ENCODE measurements at regions not wholly inside any gene's neighbourhood (a gene's known extent, or its start where the extent isn't known, plus 50 kb on each side); places are given as distances from the start of the nearest gene placed in this dataset.

- H3K56ac ChIP-seq (ENCODE audit: low read length) = no peak overlapping the region
These were observed 67.4 kb upstream of the CLDN5 start for GRCh38 chr22:19591568-19591967.

GRCh38 chr22:19592464-19592863 lies 68.3 kb upstream of the CLDN5 start:
- Histone ChIP-seq H2BK120ac (ENCODE audit: low read depth, low read length) (no peak overlapping the region), H3K4ac (ENCODE audit: low read depth, low read length) (no peak overlapping the region), H3K4me2 (ENCODE audit: low read length) (no peak overlapping the region), H3K27ac (ENCODE audit: low read depth, low read length) (no peak overlapping the region), H2AK5ac (ENCODE audit: low read length) (no peak overlapping the region), H2BK15ac (replicated peaks; ENCODE audit: low read depth) (no peak overlapping the region), H2BK5ac (ENCODE audit: low read length) (no peak overlapping the region), H4K8ac (ENCODE audit: low read depth, low read length) (no peak overlapping the region), H3K18ac (ENCODE audit: low read length) (no peak overlapping the region), H3K79me2 (ENCODE audit: control insufficient read depth, insufficient read depth, low read length) (no peaks in the 10 kb centered on the region), H3K56ac (ENCODE audit: low read length) (no peak overlapping the region), H3K79me1 (ENCODE audit: low read length) (no peaks in the 10 kb centered on the region), H3K9ac (ENCODE audit: low read length) (no peak overlapping the region), H3K4me3 (ENCODE audit: low read length) (no peak overlapping the region), H3K23ac (ENCODE audit: low read length) (no peak overlapping the region), H3K27me3 (ENCODE audit: insufficient read depth, low read length, poor library complexity) (no peaks in the 10 kb centered on the region), H4K5ac (ENCODE audit: low read length) (no peak overlapping the region), H3K4me1 (ENCODE audit: control insufficient read depth, low read depth, low read length) (no peaks in the 10 kb centered on the region), H3K36me3 (ENCODE audit: control insufficient read depth, insufficient read depth, low read length) (no peaks in the 10 kb centered on the region)
- no CpG with 5 or more reads among the region's 4 CpGs for WGBS (ENCODE audit: extremely low coverage, insufficient coverage, low lambda C conversion rate)
- no peak for DNase-seq

More at GRCh38 chr22:19591568-19591967, 67.4 kb upstream of the CLDN5 start:
- Histone ChIP-seq H3K27ac (ENCODE audit: low read depth, low read length) (no peak overlapping the region), H2BK5ac (ENCODE audit: low read length) (no peak overlapping the region), H2BK15ac (replicated peaks; ENCODE audit: low read depth) (no peak overlapping the region), H3K4me3 (ENCODE audit: low read length) (no peak overlapping the region), H3K4ac (ENCODE audit: low read depth, low read length) (no peak overlapping the region), H3K9ac (ENCODE audit: low read length) (no peak overlapping the region), H2BK120ac (ENCODE audit: low read depth, low read length) (no peak overlapping the region), H4K8ac (ENCODE audit: low read depth, low read length) (no peak overlapping the region), H3K36me3 (ENCODE audit: control insufficient read depth, insufficient read depth, low read length) (no peaks in the 10 kb centered on the region), H3K4me1 (ENCODE audit: control insufficient read depth, low read depth, low read length) (no peaks in the 10 kb centered on the region), H3K18ac (ENCODE audit: low read length) (no peak overlapping the region), H3K79me2 (ENCODE audit: control insufficient read depth, insufficient read depth, low read length) (no peaks in the 10 kb centered on the region), H2AK5ac (ENCODE audit: low read length) (no peak overlapping the region), H3K23ac (ENCODE audit: low read length) (no peak overlapping the region), H3K4me2 (ENCODE audit: low read length) (no peak overlapping the region), H4K5ac (ENCODE audit: low read length) (no peak overlapping the region), H3K27me3 (ENCODE audit: insufficient read depth, low read length, poor library complexity) (no peaks in the 10 kb centered on the region), H3K79me1 (ENCODE audit: low read length) (no peaks in the 10 kb centered on the region)
- WGBS (ENCODE audit: extremely low coverage, insufficient coverage, low lambda C conversion rate) = no CpG with 5 or more reads among the region's 2 CpGs
- no peak for DNase-seq

GRCh38 chr22:19593991-19594569 lies 69.9 kb upstream of the CLDN5 start:
- Histone ChIP-seq H3K27me3 (ENCODE audit: insufficient read depth, low read length, poor library complexity) (no peaks in the 10 kb centered on the region), H3K4ac (ENCODE audit: low read depth, low read length) (no peak overlapping the region), H2BK5ac (ENCODE audit: low read length) (no peak overlapping the region), H3K9ac (ENCODE audit: low read length) (no peak overlapping the region), H3K79me2 (ENCODE audit: control insufficient read depth, insufficient read depth, low read length) (no peaks in the 10 kb centered on the region), H3K4me1 (ENCODE audit: control insufficient read depth, low read depth, low read length) (no peaks in the 10 kb centered on the region), H3K56ac (ENCODE audit: low read length) (no peak overlapping the region), H3K79me1 (ENCODE audit: low read length) (no peaks in the 10 kb centered on the region), H2BK120ac (ENCODE audit: low read depth, low read length) (no peak overlapping the region), H3K23ac (ENCODE audit: low read length) (no peak overlapping the region), H3K36me3 (ENCODE audit: control insufficient read depth, insufficient read depth, low read length) (no peaks in the 10 kb centered on the region), H4K8ac (ENCODE audit: low read depth, low read length) (no peak overlapping the region), H2AK5ac (ENCODE audit: low read length) (no peak overlapping the region), H2BK15ac (replicated peaks; ENCODE audit: low read depth) (no peak overlapping the region), H3K18ac (ENCODE audit: low read length) (no peak overlapping the region), H4K5ac (ENCODE audit: low read length) (no peak overlapping the region), H3K4me3 (ENCODE audit: low read length) (no peak overlapping the region), H3K27ac (ENCODE audit: low read depth, low read length) (no peak overlapping the region), H3K4me2 (ENCODE audit: low read length) (no peak overlapping the region)
- no peak for DNase-seq
- WGBS (ENCODE audit: extremely low coverage, insufficient coverage, low lambda C conversion rate) = no CpG with 5 or more reads among the region's 7 CpGs

DNA sequence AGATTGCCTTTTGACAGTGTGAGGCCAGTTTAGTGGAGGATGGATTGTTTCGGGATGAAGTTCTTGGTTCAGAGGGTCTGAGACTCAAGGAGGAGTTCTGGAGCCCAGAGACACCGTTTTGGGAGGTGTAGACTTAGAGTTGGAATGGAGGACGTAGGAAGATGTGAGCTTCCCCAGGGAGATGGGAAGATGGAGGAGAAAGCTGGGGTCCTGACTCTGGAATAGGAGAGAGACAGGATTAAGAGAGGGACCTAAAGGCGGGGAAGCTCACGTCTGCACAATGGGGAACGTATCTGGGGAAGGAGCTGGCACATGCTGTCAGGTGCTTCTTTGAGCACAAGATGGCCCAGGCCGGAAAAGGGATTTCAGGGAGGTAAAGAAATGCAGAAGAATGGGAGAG lies 71.3 kb upstream of the CLDN5 start:
- Histone ChIP-seq H2AK5ac (ENCODE audit: low read length) (no peak overlapping the region), H3K23ac (ENCODE audit: low read length) (no peak overlapping the region), H4K8ac (ENCODE audit: low read depth, low read length) (no peak overlapping the region), H3K4me1 (ENCODE audit: control insufficient read depth, low read depth, low read length) (no peaks in the 10 kb centered on the region), H3K27ac (ENCODE audit: low read depth, low read length) (no peak overlapping the region), H3K79me2 (ENCODE audit: control insufficient read depth, insufficient read depth, low read length) (no peaks in the 10 kb centered on the region), H2BK5ac (ENCODE audit: low read length) (no peak overlapping the region), H2BK120ac (ENCODE audit: low read depth, low read length) (no peak overlapping the region), H4K5ac (ENCODE audit: low read length) (no peak overlapping the region), H3K18ac (ENCODE audit: low read length) (no peak overlapping the region), H3K4me2 (ENCODE audit: low read length) (no peak overlapping the region), H3K4ac (ENCODE audit: low read depth, low read length) (no peak overlapping the region), H3K79me1 (ENCODE audit: low read length) (no peaks in the 10 kb centered on the region), H3K36me3 (ENCODE audit: control insufficient read depth, insufficient read depth, low read length) (no peaks in the 10 kb centered on the region), H3K27me3 (ENCODE audit: insufficient read depth, low read length, poor library complexity) (no peaks in the 10 kb centered on the region), H2BK15ac (replicated peaks; ENCODE audit: low read depth) (no peak overlapping the region), H3K4me3 (ENCODE audit: low read length) (no peak overlapping the region), H3K9ac (ENCODE audit: low read length) (no peak overlapping the region), H3K56ac (ENCODE audit: low read length) (no peak overlapping the region)
- whole genome bisulfite sequencing (ENCODE audit: extremely low coverage, insufficient coverage, low lambda C conversion rate) = no CpG with 5 or more reads among the region's 7 CpGs
- DNase-seq = no peak

GRCh38 chr22:19596680-19597398 lies 72.6 kb upstream of the CLDN5 start:
- H3K4me1 ChIP-seq (ENCODE audit: control insufficient read depth, low read depth, low read length) = no peaks in the 10 kb centered on the region
- H4K8ac ChIP-seq (ENCODE audit: low read depth, low read length) = no peak overlapping the region
- no peak overlapping the region for H3K4me2 ChIP-seq (ENCODE audit: low read length)
- H3K18ac ChIP-seq (ENCODE audit: low read length) = no peak overlapping the region
- H2BK15ac ChIP-seq (replicated peaks; ENCODE audit: low read depth) = no peak overlapping the region
- H3K4me3 ChIP-seq (ENCODE audit: low read length) = no peak overlapping the region
- no peak overlapping the region for H3K4ac ChIP-seq (ENCODE audit: low read depth, low read length)
- no peak overlapping the region for H2BK120ac ChIP-seq (ENCODE audit: low read depth, low read length)
- H4K5ac ChIP-seq (ENCODE audit: low read length) = no peak overlapping the region
- H2AK5ac ChIP-seq (ENCODE audit: low read length) = no peak overlapping the region
- H3K79me1 ChIP-seq (ENCODE audit: low read length) = no peaks in the 10 kb centered on the region
- no peaks in the 10 kb centered on the region for H3K79me2 ChIP-seq (ENCODE audit: control insufficient read depth, insufficient read depth, low read length)
- H3K23ac ChIP-seq (ENCODE audit: low read length) = no peak overlapping the region
- no peak for DNase-seq
- no peak overlapping the region for H2BK5ac ChIP-seq (ENCODE audit: low read length)
- H3K56ac ChIP-seq (ENCODE audit: low read length) = no peak overlapping the region
- H3K27me3 ChIP-seq (ENCODE audit: insufficient read depth, low read length, poor library complexity) = no peaks in the 10 kb centered on the region
- no peaks in the 10 kb centered on the region for H3K36me3 ChIP-seq (ENCODE audit: control insufficient read depth, insufficient read depth, low read length)
- no CpG with 5 or more reads among the region's 20 CpGs for WGBS (ENCODE audit: extremely low coverage, insufficient coverage, low lambda C conversion rate)
- no peak overlapping the region for H3K9ac ChIP-seq (ENCODE audit: low read length)
- H3K27ac ChIP-seq (ENCODE audit: low read depth, low read length) = no peak overlapping the region

DNA sequence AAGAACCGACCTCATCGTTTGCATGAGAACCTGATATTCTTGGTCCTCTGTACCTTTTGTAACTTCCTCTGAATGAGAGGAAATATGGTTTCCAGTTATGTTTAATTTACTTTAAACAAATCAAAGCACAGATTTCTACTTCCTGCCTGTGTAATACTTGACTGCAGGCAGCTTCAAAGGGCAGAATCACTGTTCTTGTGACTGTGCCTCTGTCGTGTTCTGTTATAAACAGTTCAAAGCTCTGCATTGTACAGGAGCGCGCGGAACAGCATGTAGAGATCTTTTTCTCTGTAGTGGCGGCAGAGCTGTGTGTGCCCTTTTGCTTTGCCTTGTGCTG lies 73.2 kb upstream of the CLDN5 start:
- H3K4me1 ChIP-seq (ENCODE audit: control insufficient read depth, low read depth, low read length) = no peaks in the 10 kb centered on the region
- no peak overlapping the region for H4K5ac ChIP-seq (ENCODE audit: low read length)
- no peak overlapping the region for H3K9ac ChIP-seq (ENCODE audit: low read length)
- H2AK5ac ChIP-seq (ENCODE audit: low read length) = no peak overlapping the region
- H2BK15ac ChIP-seq (replicated peaks; ENCODE audit: low read depth) = no peak overlapping the region
- H3K4ac ChIP-seq (ENCODE audit: low read depth, low read length) = no peak overlapping the region
- no peaks in the 10 kb centered on the region for H3K79me1 ChIP-seq (ENCODE audit: low read length)
- H3K79me2 ChIP-seq (ENCODE audit: control insufficient read depth, insufficient read depth, low read length) = no peaks in the 10 kb centered on the region
- no CpG with 5 or more reads among the region's 7 CpGs for WGBS (ENCODE audit: extremely low coverage, insufficient coverage, low lambda C conversion rate)
- H3K56ac ChIP-seq (ENCODE audit: low read length) = no peak overlapping the region
- H3K27me3 ChIP-seq (ENCODE audit: insufficient read depth, low read length, poor library complexity) = no peaks in the 10 kb centered on the region
- no peaks in the 10 kb centered on the region for H3K36me3 ChIP-seq (ENCODE audit: control insufficient read depth, insufficient read depth, low read length)
- H3K4me3 ChIP-seq (ENCODE audit: low read length) = no peak overlapping the region
- H2BK120ac ChIP-seq (ENCODE audit: low read depth, low read length) = no peak overlapping the region
- H3K27ac ChIP-seq (ENCODE audit: low read depth, low read length) = no peak overlapping the region
- H3K18ac ChIP-seq (ENCODE audit: low read length) = no peak overlapping the region
- DNase-seq = no peak
- no peak overlapping the region for H2BK5ac ChIP-seq (ENCODE audit: low read length)
- no peak overlapping the region for H3K4me2 ChIP-seq (ENCODE audit: low read length)
- H3K23ac ChIP-seq (ENCODE audit: low read length) = no peak overlapping the region
- no peak overlapping the region for H4K8ac ChIP-seq (ENCODE audit: low read depth, low read length)

Measured in mesendoderm (in vitro differentiated cells).